ENCODE measurements at regions not wholly inside any gene's neighbourhood (a gene's known extent, or its start where the extent isn't known, plus 50 kb on each side); places are given as distances from the start of the nearest gene placed in this dataset.

DNA sequence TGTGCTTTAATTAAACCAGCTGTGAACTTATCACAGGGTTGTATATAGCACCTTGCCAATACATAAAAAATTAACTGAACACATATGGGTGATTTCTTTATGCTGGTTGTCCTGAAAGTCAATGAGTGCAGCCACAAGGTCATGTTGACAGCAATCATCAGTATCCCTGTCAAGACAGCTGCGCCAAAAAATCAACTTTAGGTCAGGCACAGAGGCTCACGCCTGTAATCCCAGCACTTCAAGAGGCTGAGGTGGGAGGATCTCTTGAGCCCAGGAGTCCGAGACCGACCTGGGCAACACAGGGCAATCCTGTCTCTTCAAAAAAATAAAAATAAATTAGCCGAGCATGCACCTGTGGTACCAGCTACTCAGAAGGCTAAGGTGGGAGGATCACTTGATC lies 707.3 kb downstream of the SI start:
- no peaks in the 10 kb centered on the region for H4K20me1 ChIP-seq (ENCODE audit: insufficient read depth)
- TF ChIP-seq TCF12 (IDR thresholded peaks at IDR 0.05) (no peak), NFIC (IDR thresholded peaks at IDR 0.05; ENCODE audit: borderline replicate concordance) (no peak), EP300 (IDR thresholded peaks at IDR 0.05; ENCODE audit: borderline replicate concordance in 1 of 2, low read depth in 1 of 2, low read length in 1 of 2) (no peak), FOXJ3 (CRISPR knock-in tag; IDR thresholded peaks at IDR 0.05) (no peak), GATA2 (CRISPR knock-in tag; IDR thresholded peaks at IDR 0.05) (no peak), YY1 (IDR thresholded peaks at IDR 0.05; ENCODE audit: low read depth) (no peak), NRF1 (IDR thresholded peaks at IDR 0.05; ENCODE audit: low read depth, low read length) (no peak), EZH2phosphoT487 (IDR thresholded peaks at IDR 0.05; ENCODE audit: borderline replicate concordance, low read depth) (no peak)
- TF ChIP-seq, protein P1, sequence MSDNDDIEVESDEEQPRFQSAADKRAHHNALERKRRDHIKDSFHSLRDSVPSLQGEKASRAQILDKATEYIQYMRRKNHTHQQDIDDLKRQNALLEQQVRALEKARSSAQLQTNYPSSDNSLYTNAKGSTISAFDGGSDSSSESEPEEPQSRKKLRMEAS (IDR thresholded peaks at IDR 0.05; ENCODE audit: low read depth): no peak
- ChIA-PET POLR2A (no interaction called here), CTCF (no interaction called here)
- H3K36me3 ChIP-seq (replicated peaks in 1 of 2; ENCODE audit: control insufficient read depth in 1 of 2, insufficient read depth in 2 of 2, low read length in 1 of 2): no peaks in the 10 kb centered on the region
- no peaks in the 10 kb centered on the region for H3K27me3 ChIP-seq (ENCODE audit: insufficient read depth)
- H3K4me2 ChIP-seq: no peak overlapping the region
- no peak overlapping the region for H3K4me3 ChIP-seq (ENCODE audit: low read depth in 2 of 2, low read length in 1 of 2)
- no peak overlapping the region for H3K27ac ChIP-seq (ENCODE audit: low read depth in 2 of 2, low read length in 1 of 2)
- WGBS (ENCODE audit: low lambda C conversion rate): 31% methylated on average over 5 of the region's 5 CpGs
- no peak for DNase-seq
- H3K9me2 ChIP-seq: no peaks in the 10 kb centered on the region
- no peaks in the 10 kb centered on the region for H3F3A ChIP-seq (replicated peaks; ENCODE audit: insufficient read depth)
- no peaks in the 10 kb centered on the region for H3K79me2 ChIP-seq (ENCODE audit: insufficient read depth)
- H3K9ac ChIP-seq: no peak overlapping the region
- H3K9me3 ChIP-seq: no peaks in the 10 kb centered on the region
- no peak overlapping the region for H2AFZ ChIP-seq (ENCODE audit: low read depth)
- H3K4me1 ChIP-seq (ENCODE audit: control insufficient read depth in 1 of 2, insufficient read depth in 2 of 2, low read depth in 1 of 2, low read length in 1 of 2): no peaks in the 10 kb centered on the region

DNA sequence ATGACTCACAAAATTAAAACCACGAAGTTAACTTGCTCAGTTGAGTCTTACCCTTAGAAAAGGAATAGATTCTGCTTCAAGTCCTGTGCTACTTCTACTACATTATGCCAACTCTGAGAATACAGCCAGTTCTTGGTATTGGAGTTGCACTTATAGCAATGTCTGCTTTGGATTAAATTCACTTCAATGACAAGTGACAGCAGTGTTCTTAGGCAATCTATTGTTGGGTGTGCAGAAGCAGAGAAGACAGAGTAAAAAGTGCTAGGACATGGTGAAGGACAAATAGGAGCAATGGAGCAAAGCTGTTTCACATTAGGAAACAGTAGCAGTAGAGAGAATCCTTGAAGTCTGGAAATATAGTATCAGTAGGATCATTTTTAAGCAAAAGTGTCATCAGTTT lies 713.1 kb downstream of the SI start:
- Histone ChIP-seq H3K4me1 (ENCODE audit: control insufficient read depth in 1 of 2, insufficient read depth in 2 of 2, low read depth in 1 of 2, low read length in 1 of 2) (no peaks in the 10 kb centered on the region), H3K27me3 (ENCODE audit: insufficient read depth) (no peaks in the 10 kb centered on the region), H4K20me1 (ENCODE audit: insufficient read depth) (no peaks in the 10 kb centered on the region), H3K36me3 (replicated peaks in 1 of 2; ENCODE audit: control insufficient read depth in 1 of 2, insufficient read depth in 2 of 2, low read length in 1 of 2) (no peaks in the 10 kb centered on the region), H3F3A (replicated peaks; ENCODE audit: insufficient read depth) (no peaks in the 10 kb centered on the region), H3K4me2 (no peak overlapping the region), H3K9me2 (no peaks in the 10 kb centered on the region), H3K79me2 (ENCODE audit: insufficient read depth) (no peaks in the 10 kb centered on the region), H3K9ac (no peak overlapping the region), H2AFZ (ENCODE audit: low read depth) (no peak overlapping the region), H3K27ac (ENCODE audit: low read depth in 2 of 2, low read length in 1 of 2) (no peak overlapping the region), H3K9me3 (no peaks in the 10 kb centered on the region), H3K4me3 (ENCODE audit: low read depth in 2 of 2, low read length in 1 of 2) (no peak overlapping the region)
- POLR2A ChIA-PET: no interaction called here
- DNase-seq: no peak
- CTCF ChIA-PET: no interaction called here
- TF ChIP-seq EZH2phosphoT487 (IDR thresholded peaks at IDR 0.05; ENCODE audit: borderline replicate concordance, low read depth) (no peak), EP300 (IDR thresholded peaks at IDR 0.05; ENCODE audit: borderline replicate concordance in 1 of 2, low read depth in 1 of 2, low read length in 1 of 2) (no peak), FOXM1 (IDR thresholded peaks at IDR 0.05; ENCODE audit: low read depth) (no peak), RCOR1 (IDR thresholded peaks at IDR 0.05; ENCODE audit: low read length) (no peak)
- WGBS (ENCODE audit: low lambda C conversion rate): 4% methylated on average over 1 of the region's 1 CpG

DNA sequence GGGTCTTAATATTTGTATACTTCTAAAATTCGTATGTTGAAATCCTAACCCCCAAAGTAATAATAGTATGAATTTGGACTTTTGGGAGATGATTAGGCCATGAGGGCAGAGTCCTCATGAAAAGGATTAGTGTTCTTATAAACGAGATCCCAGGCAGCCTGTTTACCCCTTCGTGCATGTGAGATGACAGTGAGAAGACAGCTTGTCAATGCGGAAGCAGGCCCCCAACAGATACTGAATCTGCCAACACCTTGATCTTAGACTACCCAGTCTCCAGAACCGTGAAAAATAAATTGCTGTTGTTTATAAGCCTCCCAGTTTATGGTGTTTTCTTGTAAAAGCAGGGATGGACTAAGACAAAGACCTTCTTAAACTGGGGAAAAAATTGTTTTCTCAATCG lies 714.2 kb downstream of the SI start:
- H3K27me3 ChIP-seq (ENCODE audit: insufficient read depth): no peaks in the 10 kb centered on the region
- no peak for DNase-seq
- H3K4me3 ChIP-seq (ENCODE audit: low read depth in 2 of 2, low read length in 1 of 2): no peak overlapping the region
- CTCF ChIA-PET: no interaction called here
- no peaks in the 10 kb centered on the region for H3K9me3 ChIP-seq
- H2AFZ ChIP-seq (ENCODE audit: low read depth): no peak overlapping the region
- no peaks in the 10 kb centered on the region for H3K4me1 ChIP-seq (ENCODE audit: control insufficient read depth in 1 of 2, insufficient read depth in 2 of 2, low read depth in 1 of 2, low read length in 1 of 2)
- no peaks in the 10 kb centered on the region for H3F3A ChIP-seq (replicated peaks; ENCODE audit: insufficient read depth)
- 39% methylated on average over 6 of the region's 6 CpGs for WGBS (ENCODE audit: low lambda C conversion rate)
- H3K79me2 ChIP-seq (ENCODE audit: insufficient read depth): no peaks in the 10 kb centered on the region
- no peaks in the 10 kb centered on the region for H3K9me2 ChIP-seq
- no peak overlapping the region for H3K9ac ChIP-seq
- H3K27ac ChIP-seq (ENCODE audit: low read depth in 2 of 2, low read length in 1 of 2): no peak overlapping the region
- H3K4me2 ChIP-seq: no peak overlapping the region
- POLR2A ChIA-PET: no interaction called here
- no peaks in the 10 kb centered on the region for H4K20me1 ChIP-seq (ENCODE audit: insufficient read depth)
- no peaks in the 10 kb centered on the region for H3K36me3 ChIP-seq (replicated peaks in 1 of 2; ENCODE audit: control insufficient read depth in 1 of 2, insufficient read depth in 2 of 2, low read length in 1 of 2)
- TF ChIP-seq, protein P1 (IDR thresholded peaks at IDR 0.05; ENCODE audit: low read depth): no peak
- TF ChIP-seq, protein P2, sequence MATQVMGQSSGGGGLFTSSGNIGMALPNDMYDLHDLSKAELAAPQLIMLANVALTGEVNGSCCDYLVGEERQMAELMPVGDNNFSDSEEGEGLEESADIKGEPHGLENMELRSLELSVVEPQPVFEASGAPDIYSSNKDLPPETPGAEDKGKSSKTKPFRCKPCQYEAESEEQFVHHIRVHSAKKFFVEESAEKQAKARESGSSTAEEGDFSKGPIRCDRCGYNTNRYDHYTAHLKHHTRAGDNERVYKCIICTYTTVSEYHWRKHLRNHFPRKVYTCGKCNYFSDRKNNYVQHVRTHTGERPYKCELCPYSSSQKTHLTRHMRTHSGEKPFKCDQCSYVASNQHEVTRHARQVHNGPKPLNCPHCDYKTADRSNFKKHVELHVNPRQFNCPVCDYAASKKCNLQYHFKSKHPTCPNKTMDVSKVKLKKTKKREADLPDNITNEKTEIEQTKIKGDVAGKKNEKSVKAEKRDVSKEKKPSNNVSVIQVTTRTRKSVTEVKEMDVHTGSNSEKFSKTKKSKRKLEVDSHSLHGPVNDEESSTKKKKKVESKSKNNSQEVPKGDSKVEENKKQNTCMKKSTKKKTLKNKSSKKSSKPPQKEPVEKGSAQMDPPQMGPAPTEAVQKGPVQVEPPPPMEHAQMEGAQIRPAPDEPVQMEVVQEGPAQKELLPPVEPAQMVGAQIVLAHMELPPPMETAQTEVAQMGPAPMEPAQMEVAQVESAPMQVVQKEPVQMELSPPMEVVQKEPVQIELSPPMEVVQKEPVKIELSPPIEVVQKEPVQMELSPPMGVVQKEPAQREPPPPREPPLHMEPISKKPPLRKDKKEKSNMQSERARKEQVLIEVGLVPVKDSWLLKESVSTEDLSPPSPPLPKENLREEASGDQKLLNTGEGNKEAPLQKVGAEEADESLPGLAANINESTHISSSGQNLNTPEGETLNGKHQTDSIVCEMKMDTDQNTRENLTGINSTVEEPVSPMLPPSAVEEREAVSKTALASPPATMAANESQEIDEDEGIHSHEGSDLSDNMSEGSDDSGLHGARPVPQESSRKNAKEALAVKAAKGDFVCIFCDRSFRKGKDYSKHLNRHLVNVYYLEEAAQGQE (IDR thresholded peaks at IDR 0.05; ENCODE audit: low read depth, low read length): no peak
- no peak for TF ChIP-seq GATA2 (CRISPR knock-in tag; IDR thresholded peaks at IDR 0.05)
- no peak for TF ChIP-seq SMC3 (IDR thresholded peaks at IDR 0.05; ENCODE audit: low read depth, low read length)
- TF ChIP-seq MEF2A (IDR thresholded peaks at IDR 0.05; ENCODE audit: borderline replicate concordance, low read depth): no peak
- no peak for TF ChIP-seq RXRA (IDR thresholded peaks at IDR 0.05; ENCODE audit: borderline replicate concordance, low read depth)
- no peak for TF ChIP-seq MXI1 (IDR thresholded peaks at IDR 0.05; ENCODE audit: low read depth, low read length)
- TF ChIP-seq, protein P3, sequence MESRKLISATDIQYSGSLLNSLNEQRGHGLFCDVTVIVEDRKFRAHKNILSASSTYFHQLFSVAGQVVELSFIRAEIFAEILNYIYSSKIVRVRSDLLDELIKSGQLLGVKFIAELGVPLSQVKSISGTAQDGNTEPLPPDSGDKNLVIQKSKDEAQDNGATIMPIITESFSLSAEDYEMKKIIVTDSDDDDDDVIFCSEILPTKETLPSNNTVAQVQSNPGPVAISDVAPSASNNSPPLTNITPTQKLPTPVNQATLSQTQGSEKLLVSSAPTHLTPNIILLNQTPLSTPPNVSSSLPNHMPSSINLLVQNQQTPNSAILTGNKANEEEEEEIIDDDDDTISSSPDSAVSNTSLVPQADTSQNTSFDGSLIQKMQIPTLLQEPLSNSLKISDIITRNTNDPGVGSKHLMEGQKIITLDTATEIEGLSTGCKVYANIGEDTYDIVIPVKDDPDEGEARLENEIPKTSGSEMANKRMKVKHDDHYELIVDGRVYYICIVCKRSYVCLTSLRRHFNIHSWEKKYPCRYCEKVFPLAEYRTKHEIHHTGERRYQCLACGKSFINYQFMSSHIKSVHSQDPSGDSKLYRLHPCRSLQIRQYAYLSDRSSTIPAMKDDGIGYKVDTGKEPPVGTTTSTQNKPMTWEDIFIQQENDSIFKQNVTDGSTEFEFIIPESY (IDR thresholded peaks at IDR 0.05; ENCODE audit: borderline replicate concordance, low read depth): no peak
- TF ChIP-seq SIN3A (IDR thresholded peaks at IDR 0.05; ENCODE audit: borderline replicate concordance, low read depth, low read length): no peak
- TF ChIP-seq FOXM1 (IDR thresholded peaks at IDR 0.05; ENCODE audit: low read depth): no peak

Measured in SK-N-SH (cell line).